ENCODE measurements at regions not wholly inside any gene's neighbourhood (a gene's known extent, or its start where the extent isn't known, plus 50 kb on each side); places are given as distances from the start of the nearest gene placed in this dataset.

DNA sequence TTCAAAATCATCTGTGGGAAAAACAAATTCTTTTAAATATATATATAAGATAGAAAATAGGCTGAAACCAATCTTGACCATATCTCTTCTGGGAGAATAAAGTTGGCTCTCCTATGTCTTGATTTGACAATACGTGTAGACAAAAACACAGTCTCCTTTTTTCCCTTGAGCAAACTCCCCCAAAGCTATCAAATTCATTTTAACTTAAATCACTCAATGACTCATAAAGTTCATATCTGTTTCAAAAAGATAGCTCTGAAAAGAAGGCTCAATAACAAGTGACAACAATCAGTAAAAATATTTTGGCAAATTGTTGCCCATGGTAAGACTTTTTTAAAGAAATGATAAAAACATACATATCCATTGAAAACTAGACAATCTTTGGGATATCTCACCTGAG lies 236.0 kb upstream of the TENT5A start:
- no peak for ATAC-seq
- Histone ChIP-seq H3K4me3 (no peak overlapping the region), H3K4me1 (no peaks in the 10 kb centered on the region), H3K27me3 (no peaks in the 10 kb centered on the region), H3K9me3 (no peaks in the 10 kb centered on the region), H3K36me3 (no peaks in the 10 kb centered on the region), H3K27ac (no peak overlapping the region)
- TF ChIP-seq, protein P1, sequence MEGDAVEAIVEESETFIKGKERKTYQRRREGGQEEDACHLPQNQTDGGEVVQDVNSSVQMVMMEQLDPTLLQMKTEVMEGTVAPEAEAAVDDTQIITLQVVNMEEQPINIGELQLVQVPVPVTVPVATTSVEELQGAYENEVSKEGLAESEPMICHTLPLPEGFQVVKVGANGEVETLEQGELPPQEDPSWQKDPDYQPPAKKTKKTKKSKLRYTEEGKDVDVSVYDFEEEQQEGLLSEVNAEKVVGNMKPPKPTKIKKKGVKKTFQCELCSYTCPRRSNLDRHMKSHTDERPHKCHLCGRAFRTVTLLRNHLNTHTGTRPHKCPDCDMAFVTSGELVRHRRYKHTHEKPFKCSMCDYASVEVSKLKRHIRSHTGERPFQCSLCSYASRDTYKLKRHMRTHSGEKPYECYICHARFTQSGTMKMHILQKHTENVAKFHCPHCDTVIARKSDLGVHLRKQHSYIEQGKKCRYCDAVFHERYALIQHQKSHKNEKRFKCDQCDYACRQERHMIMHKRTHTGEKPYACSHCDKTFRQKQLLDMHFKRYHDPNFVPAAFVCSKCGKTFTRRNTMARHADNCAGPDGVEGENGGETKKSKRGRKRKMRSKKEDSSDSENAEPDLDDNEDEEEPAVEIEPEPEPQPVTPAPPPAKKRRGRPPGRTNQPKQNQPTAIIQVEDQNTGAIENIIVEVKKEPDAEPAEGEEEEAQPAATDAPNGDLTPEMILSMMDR (IDR thresholded peaks at IDR 0.05) = no peak
- TF ChIP-seq POLR2A (IDR thresholded peaks at IDR 0.05) = no peak
- intact Hi-C loops (cut with DNase I) = no loop called here
- no peak for DNase-seq
- 69 to 88% (median 81%) methylated on average over 1 of the region's 1 CpG for WGBS, 4 donors

- ATAC-seq (no peak), DNase-seq (no peak)
- peaks cover 0 to under 1% (median 0%) of the 10 kb centered on the region in 12 donors for H3K4me1 ChIP-seq
- intact Hi-C loops (cut with DNase I) = no loop called here
- H3K27me3 ChIP-seq = no peaks in the 10 kb centered on the region
- no peaks in the 10 kb centered on the region for H3K9me3 ChIP-seq
- H3K36me3 ChIP-seq = no peaks in the 10 kb centered on the region
- WGBS, 4 donors = 75 to 84% (median 81%) methylated on average over 3 of the region's 3 CpGs
- TF ChIP-seq POLR2A (IDR thresholded peaks at IDR 0.05) = no peak
- TF ChIP-seq, protein P1 (IDR thresholded peaks at IDR 0.05) = no peak
- H3K27ac ChIP-seq = no peak overlapping the region
- H3K4me3 ChIP-seq = no peak overlapping the region
Measured at GRCh38 chr6:81987293-81987692, 234.8 kb upstream of the TENT5A start.

DNA sequence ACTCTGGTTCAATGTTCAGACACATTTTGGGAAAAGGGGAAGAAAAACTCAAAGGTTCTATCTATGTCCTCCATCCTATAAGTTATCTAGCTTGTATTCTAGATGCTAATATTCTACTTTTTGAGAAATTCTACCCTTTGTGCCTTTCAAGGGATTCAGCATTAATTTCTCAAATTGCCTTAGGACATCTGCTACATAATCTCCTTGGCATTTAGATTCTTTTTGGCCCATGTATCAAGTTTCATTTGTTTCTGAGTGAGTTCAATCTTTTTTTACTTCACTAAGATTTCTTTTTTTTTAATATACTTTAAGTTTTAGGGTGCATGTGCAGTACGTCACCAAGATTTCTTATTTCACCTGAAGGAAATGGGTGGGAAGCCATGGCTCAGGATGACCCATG lies 232.7 kb upstream of the TENT5A start:
- intact Hi-C loops (cut with DNase I) = no loop called here
- no peaks in the 10 kb centered on the region for H3K36me3 ChIP-seq
- no peak overlapping the region for H3K27ac ChIP-seq
- no peaks in the 10 kb centered on the region for H3K27me3 ChIP-seq
- no peak overlapping the region for H3K4me3 ChIP-seq
- 84 to 94% (median 91%) methylated on average over 1 of the region's 1 CpG for WGBS, 4 donors
- no peak for ATAC-seq
- H3K4me1 ChIP-seq = peaks cover 0 to 7% (median 0%) of the 10 kb centered on the region in 12 donors
- peaks cover 0 to 3% (median 0%) of the 10 kb centered on the region in 12 donors for H3K9me3 ChIP-seq
- DNase-seq = no peak
- TF ChIP-seq, protein P1 (IDR thresholded peaks at IDR 0.05) = no peak
- no peak for TF ChIP-seq POLR2A (IDR thresholded peaks at IDR 0.05)

DNA sequence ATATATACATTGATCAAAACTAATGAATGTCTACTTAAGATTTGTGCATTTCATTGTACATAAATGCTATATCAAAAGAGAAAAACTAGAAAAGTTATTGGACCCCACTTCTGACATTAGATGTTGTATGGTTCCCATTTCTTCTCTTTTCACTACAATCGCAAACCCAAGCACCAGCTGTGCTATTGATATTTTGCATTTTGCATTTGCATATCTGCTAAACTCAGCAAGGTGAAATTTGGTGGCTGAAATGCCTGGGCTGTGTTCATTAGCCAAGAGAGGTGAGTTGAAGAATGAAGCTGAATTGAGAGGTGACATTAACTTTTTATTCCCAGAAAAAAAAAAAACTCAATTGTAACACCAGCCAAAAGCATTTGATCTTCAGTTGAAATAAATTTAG lies 232.1 kb upstream of the TENT5A start:
- no peak for ATAC-seq
- DNase-seq = no peak
- intact Hi-C loops (cut with DNase I) = loop anchor here in 1 of 10 donors (5.0 kb wide), 1 partner anchor 232 kb away; the partner anchor contains the start of gene TENT5A
- Histone ChIP-seq H3K9me3 (peaks cover 0 to 9% (median 1%) of the 10 kb centered on the region in 12 donors), H3K27ac (no peak overlapping the region), H3K27me3 (no peaks in the 10 kb centered on the region), H3K4me3 (no peak overlapping the region), H3K36me3 (no peaks in the 10 kb centered on the region), H3K4me1 (peaks cover 0 to 7% (median 0%) of the 10 kb centered on the region in 12 donors)
- TF ChIP-seq, protein P1 (IDR thresholded peaks at IDR 0.05) = no peak
- no peak for TF ChIP-seq POLR2A (IDR thresholded peaks at IDR 0.05)
- 91 to 98% (median 94%) methylated on average over 1 of the region's 1 CpG for WGBS, 4 donors
